HG02970 (cell line): ENCODE measurements at regions not wholly inside any gene's neighbourhood (a gene's known extent, or its start where the extent isn't known, plus 50 kb on each side); places are given as distances from the start of the nearest gene placed in this dataset.
"Not testable (repeated sequence)": the region's sequence is repeated elsewhere in the genome, so short reads cannot be mapped to it uniquely, and the experiment has no call there.

Experiments used
- ATAC-seq: cut with Tn5 transposase; IDR thresholded peaks from one replicate; pipeline ENCODE4 v1.9.1; 2021; ENCODE audit warnings: mild to moderate bottlenecking, moderate library complexity, moderate number of reproducible peaks; ENCODE audit not compliant: unreplicated experiment, low FRiP score

- ATAC-seq, result no peak
Measured at GRCh38 chr10:21296575-21297355, 228.7 kb downstream of the SKIDA1 start.

DNA sequence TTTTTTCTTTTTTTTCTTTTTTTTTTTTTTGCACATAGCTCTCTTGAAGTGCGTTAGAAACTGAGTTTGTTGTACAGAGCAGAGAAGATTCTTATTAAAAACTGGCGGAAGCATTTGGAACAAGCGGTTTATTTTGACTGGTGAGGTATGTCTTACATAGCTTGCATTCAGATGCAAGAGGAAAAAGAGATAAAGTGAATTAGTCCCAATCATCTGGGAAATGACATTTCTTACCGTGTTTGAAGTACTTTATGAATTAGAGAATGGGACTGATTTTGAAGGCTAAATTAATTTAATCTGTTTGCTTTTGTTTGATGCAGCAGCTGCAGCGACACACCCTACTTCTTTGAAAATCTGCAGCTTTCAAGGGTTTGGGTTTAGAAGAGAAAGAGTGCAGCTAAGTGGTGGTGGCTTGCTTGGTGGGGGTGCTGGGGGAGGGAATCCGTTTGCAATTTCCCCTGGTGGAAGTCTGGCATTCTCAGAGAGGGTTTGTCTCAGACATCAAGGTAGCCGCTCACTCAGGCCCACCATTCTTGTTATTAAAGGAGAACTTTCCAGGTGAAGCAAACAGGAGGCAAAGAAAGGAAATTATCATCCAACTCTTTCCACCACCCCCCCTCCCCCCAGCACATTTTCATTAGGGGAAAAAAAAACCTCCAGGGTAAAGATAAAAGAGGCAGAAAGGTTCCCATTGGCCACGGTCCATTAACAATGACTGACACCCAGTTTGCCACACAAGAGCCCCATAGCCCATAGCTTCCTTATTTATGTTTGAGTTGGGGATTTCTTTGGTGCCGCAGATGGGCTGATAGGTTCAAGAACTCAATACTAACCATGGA lies 231.7 kb downstream of the SKIDA1 start:
- ATAC-seq, result no peak

DNA sequence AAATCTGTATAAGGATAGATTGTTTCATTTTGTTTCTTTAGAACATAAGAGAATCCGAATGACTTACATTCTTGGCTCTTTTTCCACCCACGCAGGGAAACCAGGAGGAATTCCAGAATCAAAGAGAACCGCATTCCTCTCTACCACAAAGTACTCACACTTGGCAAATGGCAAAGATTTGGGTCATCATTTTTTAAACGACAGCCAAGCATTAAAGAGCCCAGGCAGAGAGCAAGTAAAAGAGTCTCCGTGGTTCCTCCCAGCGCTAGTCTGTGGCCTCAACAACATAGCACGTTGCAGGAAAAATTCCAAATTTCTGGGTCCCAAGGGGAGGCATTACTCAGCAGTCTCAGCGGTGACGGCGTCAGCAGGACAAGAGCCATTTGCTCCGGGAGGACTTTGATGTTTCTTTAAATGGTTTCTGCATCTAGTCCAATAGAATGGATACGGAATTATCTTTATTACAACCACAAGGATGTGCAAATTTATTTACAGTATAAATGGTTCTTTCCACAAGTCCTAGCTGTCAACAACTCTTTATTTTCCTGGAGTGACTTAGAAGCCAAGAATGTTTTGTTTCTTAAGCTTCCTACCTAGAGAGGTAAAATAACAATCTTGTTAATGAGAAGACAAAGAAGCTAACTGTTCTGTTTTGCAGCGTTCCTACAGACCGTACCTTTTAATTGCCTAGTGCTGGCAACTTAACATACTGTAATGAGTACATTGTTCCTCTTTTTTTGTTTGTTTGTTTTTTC lies 232.5 kb downstream of the SKIDA1 start:
- no peak for ATAC-seq

DNA sequence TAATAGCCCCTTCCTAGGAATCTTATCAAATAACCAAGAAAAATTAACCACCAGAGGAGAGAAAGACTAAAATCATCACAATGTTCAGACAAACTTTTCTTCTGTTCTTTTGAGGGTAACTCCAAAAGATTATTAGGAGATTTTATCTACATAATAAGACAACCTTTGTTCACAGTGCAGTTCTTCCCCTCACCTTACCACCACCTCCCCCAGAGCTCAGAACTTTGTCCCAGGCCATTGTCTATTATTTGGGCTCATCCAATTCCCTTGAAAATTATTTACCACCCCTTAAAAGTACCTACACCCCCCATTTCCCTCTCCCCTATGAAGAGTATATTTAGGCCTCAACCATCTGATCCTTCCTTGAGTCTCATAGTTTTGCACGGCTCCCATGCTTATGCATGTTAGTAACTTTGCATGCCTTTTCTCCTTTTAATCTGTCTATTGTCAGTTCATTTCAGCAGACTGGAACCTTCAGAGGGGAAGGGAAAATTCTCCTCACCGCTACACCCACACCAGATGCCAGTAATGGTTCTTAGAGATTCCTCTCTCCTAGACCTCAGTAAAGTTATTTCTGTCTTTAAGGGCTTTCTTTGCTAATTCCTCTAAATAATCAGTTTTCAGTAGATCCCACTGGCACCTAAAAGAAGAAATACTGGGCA lies 234.9 kb downstream of the SKIDA1 start:
- no peak for ATAC-seq

DNA sequence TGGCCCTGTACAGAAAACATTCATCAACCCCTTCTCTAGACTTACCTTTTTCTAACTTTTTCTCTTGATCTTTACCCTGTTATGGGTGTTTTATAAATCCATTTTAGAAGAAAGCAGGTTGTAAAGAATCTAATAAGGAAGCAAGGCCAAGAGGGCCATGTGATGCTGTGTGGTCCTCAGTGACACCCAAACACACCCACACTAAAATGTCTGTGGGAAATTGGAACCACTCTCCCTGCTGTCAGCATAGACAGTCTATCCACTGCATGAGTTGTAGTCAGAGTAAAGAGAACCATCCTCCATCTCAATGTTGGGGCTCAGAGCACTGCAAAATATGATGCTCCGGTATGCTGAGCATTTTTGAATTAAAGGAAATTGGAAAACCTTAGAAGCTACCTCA lies 235.5 kb downstream of the SKIDA1 start:
- ATAC-seq, result no peak

GRCh38 chr10:21289271-21289670 lies 236.2 kb downstream of the SKIDA1 start:
- ATAC-seq, result no peak

DNA sequence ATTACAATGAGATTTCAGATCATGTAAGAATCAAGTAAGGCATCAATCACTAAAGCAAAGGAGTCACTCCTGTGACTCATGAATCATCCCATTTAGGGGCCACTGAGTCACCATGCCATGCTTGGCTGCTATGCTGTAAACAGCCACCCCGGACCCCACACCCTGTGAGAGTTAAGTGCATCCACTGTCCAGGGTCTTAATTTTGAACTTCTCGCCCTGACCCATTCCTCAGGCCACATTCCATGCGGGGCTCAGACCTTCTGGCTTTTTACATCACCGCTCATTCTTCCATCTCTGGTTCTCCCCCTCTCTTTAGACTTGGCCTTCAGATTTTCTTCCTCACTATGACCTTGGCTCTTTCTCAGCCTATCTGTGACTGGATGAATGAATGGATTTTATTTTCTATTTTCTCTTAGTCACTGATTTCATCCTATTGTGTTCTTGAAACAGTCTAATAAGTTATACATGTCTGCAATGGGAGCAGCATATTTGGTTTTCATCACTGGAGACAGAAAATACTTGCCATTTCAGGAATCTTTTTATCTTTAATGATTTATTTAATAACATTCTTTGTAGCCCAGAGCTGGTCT lies 239.6 kb downstream of the SKIDA1 start:
- no peak for ATAC-seq

GRCh38 chr10:21285207-21285606 lies 240.3 kb downstream of the SKIDA1 start:
- ATAC-seq, result no peak

- ATAC-seq, result no peak
Measured at GRCh38 chr10:21284301-21284700, 241.2 kb downstream of the SKIDA1 start.

DNA sequence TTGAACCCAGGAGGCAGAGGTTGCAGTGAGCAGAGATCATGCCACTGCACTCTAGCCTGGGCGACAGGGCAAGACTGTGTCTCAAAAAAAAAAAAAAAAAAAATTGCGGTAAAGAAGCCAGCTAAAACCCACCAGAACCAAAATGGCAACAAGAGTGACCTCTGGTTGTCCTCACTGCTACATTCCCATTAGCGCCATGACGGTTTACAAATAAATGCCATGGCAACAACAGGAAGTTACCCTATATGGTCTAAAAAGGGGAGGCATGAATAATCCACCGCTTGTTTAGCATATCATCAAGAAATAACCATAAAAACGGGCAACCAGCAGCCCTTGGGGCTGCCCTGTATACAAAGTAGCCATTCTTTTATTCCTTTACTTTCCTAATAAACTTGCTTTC lies 242.4 kb downstream of the SKIDA1 start:
- ATAC-seq, result not testable (repeated sequence)

GRCh38 chr10:21281765-21282484 lies 243.6 kb downstream of the SKIDA1 start:
- no peak for ATAC-seq

DNA sequence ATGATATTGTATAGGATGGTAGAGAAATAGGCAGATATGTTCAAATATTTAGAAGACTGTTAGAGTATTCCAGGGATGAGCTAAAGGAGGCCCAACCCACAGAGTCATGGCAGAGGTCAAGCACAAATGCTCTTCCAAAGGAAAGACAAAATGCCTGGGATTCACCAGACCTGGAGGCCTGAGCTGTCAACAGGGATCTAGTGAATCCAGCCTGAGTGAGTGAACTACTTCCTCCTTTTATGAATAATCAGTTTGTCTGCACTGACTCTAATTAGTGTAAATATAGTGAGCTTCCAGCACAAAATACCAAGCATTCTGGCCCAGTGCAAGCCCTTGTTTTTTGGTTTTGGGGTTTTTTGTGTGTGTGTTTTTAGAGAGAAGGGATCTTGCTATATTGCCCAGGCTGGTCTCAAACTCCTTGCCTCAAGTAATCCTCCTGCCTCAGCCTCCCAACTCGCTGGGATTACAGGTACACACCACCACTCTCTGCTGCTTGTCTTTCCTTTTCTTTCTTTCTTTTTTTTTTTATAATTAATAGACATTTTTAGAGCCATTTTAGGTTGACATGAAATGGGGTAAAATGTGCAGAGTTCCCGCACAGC lies 244.4 kb downstream of the SKIDA1 start:
- ATAC-seq, result no peak

DNA sequence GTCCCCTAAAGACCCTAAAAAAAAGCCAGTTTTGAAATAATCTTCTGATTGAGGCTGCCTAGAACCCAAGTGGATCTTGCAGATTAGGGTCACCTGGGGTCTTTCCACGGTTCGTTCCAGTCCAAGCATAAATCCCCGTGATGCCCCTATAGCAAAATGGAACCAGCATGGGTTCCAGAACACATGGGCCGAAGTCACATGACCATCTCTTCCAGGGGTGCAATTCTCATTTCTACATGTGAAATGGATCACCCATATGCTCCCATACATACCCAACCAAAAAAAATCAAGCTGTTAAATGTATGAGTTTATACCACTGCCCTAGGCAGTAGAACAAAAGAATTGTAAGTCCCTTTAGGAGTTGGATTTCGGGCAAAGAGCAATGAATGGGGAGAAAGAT lies 245.4 kb downstream of the SKIDA1 start:
- no peak for ATAC-seq

GRCh38 chr10:21279217-21279575 lies 246.3 kb downstream of the SKIDA1 start:
- no peak for ATAC-seq

DNA sequence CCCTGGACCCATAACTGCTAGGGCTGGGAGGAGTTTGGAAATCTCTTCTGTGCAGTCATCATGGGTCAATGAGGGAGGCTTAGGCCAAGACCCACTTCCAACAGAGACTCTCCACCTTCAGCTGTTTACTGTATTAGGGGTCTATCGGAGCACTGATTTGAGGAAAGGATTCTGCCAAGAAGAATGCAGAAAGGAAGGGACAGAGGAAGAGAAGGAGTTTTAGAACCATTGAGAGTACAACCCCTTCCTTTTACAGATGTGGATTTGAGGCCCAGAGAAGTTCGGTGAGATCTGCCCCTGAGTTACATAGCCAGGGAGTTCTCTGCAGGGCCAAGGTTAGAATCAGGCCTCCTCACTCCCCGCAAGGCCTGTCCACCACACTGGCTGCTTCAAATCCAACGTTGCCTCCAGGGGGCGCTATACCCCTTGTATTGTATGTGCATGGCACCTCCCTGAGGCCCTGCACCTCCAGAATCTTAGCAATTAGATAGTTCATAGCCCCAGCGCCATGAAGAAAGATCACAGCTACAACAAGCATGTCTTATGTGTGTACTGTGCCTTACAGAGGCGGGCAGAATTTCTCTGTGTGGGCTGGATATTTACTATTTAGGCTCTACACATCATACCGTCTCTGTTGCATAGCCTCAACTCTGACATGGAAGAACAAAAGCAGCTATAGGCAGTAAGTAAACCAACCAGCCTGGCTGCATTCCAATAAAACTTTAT lies 246.8 kb downstream of the SKIDA1 start:
- ATAC-seq, result peak; percentile 58

- no peak for ATAC-seq
Measured at GRCh38 chr10:21273400-21273968, 252.0 kb downstream of the SKIDA1 start.

DNA sequence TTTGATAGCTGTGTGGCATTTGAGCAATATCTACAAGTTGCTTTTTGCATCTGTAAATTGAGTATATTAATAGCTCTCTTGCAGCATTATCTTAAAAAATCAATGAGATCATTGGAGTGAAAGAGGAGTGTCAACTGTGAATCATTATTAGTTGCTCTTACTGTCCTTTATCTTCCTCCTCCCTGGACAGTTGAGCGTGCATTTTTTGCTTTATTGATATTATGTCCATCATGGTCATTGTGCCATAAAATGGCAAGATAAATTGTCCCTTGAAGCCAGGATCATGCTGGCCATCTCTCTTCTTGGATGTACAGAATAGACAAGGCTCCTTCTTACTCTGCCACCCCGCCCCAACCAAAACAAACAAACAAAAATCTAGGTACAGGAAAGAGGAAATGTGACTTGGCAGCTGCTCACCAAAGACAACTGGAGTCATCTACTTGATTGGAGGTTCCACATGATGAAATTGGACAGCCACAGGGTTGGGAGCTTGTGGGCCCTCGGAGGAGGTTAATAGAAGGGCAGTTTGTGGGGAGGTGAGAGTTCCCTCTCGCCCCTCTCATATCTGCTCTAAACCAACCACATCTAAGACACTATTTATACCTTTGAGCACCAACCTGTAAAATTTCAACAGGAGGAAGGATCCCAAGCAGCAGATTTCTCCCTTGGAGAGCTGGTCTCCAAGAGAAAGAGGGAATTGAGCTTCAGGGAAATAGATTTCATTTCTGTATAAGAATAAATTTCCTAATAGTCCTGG lies 252.7 kb downstream of the SKIDA1 start:
- no peak for ATAC-seq
